Spleen (tissue), 7 donors: ENCODE measurements at regions not wholly inside any gene's neighbourhood (a gene's known extent, or its start where the extent isn't known, plus 50 kb on each side); places are given as distances from the start of the nearest gene placed in this dataset.

Experiments
- POLR2A ChIP-seq, 3 donors: fragments of 450-650 bp; IDR thresholded peaks; one replicate each; pipeline ENCODE4 v1.5.1; 2017; ENCODE audit warnings: antibody characterized with exemption in 3 of 3, mild to moderate bottlenecking in 1 of 3
- POLR2AphosphoS5 ChIP-seq, 3 donors: sonication (generic); formaldehyde crosslinking; IDR thresholded peaks; one replicate each; pipeline ENCODE4 v1.5.1; 2017; ENCODE audit warnings: antibody characterized with exemption in 3 of 3
- TF ChIP-seq, protein P1 (sequence below), 11 experiments: fragments of 200-600 bp in 7 of 11; fragments of 450-650 bp in 4 of 11; sonication (generic) in 4 of 11; IDR thresholded peaks in 8 of 11; conservative IDR thresholded peaks in 3 of 11; 1 replicate in 7 of 11; 2 replicates in 4 of 11; pipeline versions ENCODE4 v1.4.0 to v1.8.0; 2016 to 2021; ENCODE audit warnings: antibody characterized with exemption in 11 of 11, inconsistent platforms in 4 of 11, mild to moderate bottlenecking in 1 of 11
- donor health status: DM: no; HTN: no; CAD: no; lungs with moderate emphysema.
- donor health status: DM: no; HTN: no; CAD: no.
- donor health status: DM: no; HTN: no; CAD: no.

DNA sequence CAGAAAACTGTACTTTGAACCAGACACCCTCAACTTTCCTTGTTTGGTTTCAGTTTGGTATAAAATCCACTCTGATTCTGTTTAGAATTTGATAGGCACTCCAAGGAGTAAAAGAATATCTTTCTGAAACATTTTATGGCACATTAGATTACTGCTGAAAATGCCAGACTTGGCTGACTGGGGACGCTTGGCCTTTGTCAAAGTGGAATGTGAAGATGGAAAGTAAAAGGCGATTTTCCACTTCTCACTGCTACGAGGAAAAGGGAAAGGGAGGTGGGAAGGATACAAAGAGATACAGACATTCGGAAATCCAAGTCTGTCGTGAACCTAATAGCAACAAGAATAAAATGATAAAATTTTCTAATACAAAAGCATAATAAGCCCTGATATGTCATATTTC is 203.9 kb downstream of the DMRT2 start:
- TF ChIP-seq, protein P1, sequence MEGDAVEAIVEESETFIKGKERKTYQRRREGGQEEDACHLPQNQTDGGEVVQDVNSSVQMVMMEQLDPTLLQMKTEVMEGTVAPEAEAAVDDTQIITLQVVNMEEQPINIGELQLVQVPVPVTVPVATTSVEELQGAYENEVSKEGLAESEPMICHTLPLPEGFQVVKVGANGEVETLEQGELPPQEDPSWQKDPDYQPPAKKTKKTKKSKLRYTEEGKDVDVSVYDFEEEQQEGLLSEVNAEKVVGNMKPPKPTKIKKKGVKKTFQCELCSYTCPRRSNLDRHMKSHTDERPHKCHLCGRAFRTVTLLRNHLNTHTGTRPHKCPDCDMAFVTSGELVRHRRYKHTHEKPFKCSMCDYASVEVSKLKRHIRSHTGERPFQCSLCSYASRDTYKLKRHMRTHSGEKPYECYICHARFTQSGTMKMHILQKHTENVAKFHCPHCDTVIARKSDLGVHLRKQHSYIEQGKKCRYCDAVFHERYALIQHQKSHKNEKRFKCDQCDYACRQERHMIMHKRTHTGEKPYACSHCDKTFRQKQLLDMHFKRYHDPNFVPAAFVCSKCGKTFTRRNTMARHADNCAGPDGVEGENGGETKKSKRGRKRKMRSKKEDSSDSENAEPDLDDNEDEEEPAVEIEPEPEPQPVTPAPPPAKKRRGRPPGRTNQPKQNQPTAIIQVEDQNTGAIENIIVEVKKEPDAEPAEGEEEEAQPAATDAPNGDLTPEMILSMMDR (IDR thresholded peaks at IDR 0.05 in 8 of 11, conservative IDR thresholded peaks at IDR 0.05 in 3 of 11): no peak
- TF ChIP-seq POLR2A (IDR thresholded peaks at IDR 0.05): no peak
- TF ChIP-seq POLR2AphosphoS5 (IDR thresholded peaks at IDR 0.05): no peak
